Uterus (tissue), 3 donors: ENCODE measurements at regions not wholly inside any gene's neighbourhood (a gene's known extent, or its start where the extent isn't known, plus 50 kb on each side); places are given as distances from the start of the nearest gene placed in this dataset.

Experiments used
- DNase-seq, 2 donors: peaks; one replicate each; pipeline ENCODE4 v3.0.0-alpha.2; 2019 to 2020
- H3K27ac ChIP-seq, 2 donors: fragments of 200-600 bp; sonication (generic); 1 replicate in 1 of 2; 2 replicates in 1 of 2; pipeline ENCODE4 v1.5.1; 2016 to 2018
- H3K27me3 ChIP-seq, 2 donors: fragments of 200-600 bp; sonication (generic); one replicate each; pipeline ENCODE4 v1.5.1; 2018 to 2019; ENCODE audit warnings: control low read depth in 1 of 2
- H3K36me3 ChIP-seq, 2 donors: fragments of 200-600 bp; sonication (generic); one replicate each; pipeline ENCODE4 v1.5.1; 2019; ENCODE audit warnings: control low read depth in 1 of 2
- H3K4me1 ChIP-seq, 2 donors: fragments of 200-600 bp; sonication (generic); one replicate each; pipeline ENCODE4 v1.5.1; 2018 to 2019; ENCODE audit warnings: control low read depth in 1 of 2
- H3K4me3 ChIP-seq, 2 donors: fragments of 200-600 bp; sonication (generic); 1 replicate in 1 of 2; 2 replicates in 1 of 2; pipeline ENCODE4 v1.5.1; 2018 to 2019; ENCODE audit warnings: mild to moderate bottlenecking in 1 of 2
- H3K9me3 ChIP-seq, 2 donors: fragments of 200-600 bp; sonication (generic); one replicate each; pipeline ENCODE4 v1.5.1; 2019; ENCODE audit warnings: control low read depth in 1 of 2
- POLR2A ChIP-seq, 2 donors: fragments of 450-650 bp; IDR thresholded peaks; one replicate each; pipeline ENCODE4 v1.6.1; 2016; ENCODE audit warnings: antibody characterized with exemption in 2 of 2, mild to moderate bottlenecking in 1 of 2, moderate library complexity in 1 of 2
- intact Hi-C: fragments of 100-400 bp; cut with DNase I; formaldehyde crosslinking; loops from one replicate; pipeline ENCODE4 v1.15.1; 2023; ENCODE audit warnings: low total_unique reads
- TF ChIP-seq, protein P1 (sequence below), 4 experiments: fragments of 200-600 bp in 2 of 4; fragments of 450-650 bp in 2 of 4; sonication (generic) in 2 of 4; IDR thresholded peaks; one replicate each; pipeline ENCODE4 v1.5.1; 2016 to 2019; ENCODE audit warnings: antibody characterized with exemption in 4 of 4, mild to moderate bottlenecking in 2 of 4, moderate library complexity in 1 of 4
- donor health status: DM: yes; HTN: yes; CAD: no.

GRCh38 chr18:46336278-46337111, 232.3 kb downstream of the HAUS1 start:
- no peak overlapping the region for H3K4me3 ChIP-seq
- DNase-seq, result no peak
- TF ChIP-seq, protein P1, sequence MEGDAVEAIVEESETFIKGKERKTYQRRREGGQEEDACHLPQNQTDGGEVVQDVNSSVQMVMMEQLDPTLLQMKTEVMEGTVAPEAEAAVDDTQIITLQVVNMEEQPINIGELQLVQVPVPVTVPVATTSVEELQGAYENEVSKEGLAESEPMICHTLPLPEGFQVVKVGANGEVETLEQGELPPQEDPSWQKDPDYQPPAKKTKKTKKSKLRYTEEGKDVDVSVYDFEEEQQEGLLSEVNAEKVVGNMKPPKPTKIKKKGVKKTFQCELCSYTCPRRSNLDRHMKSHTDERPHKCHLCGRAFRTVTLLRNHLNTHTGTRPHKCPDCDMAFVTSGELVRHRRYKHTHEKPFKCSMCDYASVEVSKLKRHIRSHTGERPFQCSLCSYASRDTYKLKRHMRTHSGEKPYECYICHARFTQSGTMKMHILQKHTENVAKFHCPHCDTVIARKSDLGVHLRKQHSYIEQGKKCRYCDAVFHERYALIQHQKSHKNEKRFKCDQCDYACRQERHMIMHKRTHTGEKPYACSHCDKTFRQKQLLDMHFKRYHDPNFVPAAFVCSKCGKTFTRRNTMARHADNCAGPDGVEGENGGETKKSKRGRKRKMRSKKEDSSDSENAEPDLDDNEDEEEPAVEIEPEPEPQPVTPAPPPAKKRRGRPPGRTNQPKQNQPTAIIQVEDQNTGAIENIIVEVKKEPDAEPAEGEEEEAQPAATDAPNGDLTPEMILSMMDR (IDR thresholded peaks at IDR 0.05), result no peak
- TF ChIP-seq POLR2A (IDR thresholded peaks at IDR 0.05), result no peak
- H3K27me3 ChIP-seq, result no peaks in the 10 kb centered on the region
- no peaks in the 10 kb centered on the region for H3K9me3 ChIP-seq
- H3K36me3 ChIP-seq, result no peaks in the 10 kb centered on the region
- peaks cover 0 to 12% of the 10 kb centered on the region in 2 donors for H3K4me1 ChIP-seq
- intact Hi-C loops, result no loop called here
- H3K27ac ChIP-seq, result no peak overlapping the region

- H3K36me3 ChIP-seq, result no peaks in the 10 kb centered on the region
- intact Hi-C loops, result no loop called here
- DNase-seq, result no peak
- TF ChIP-seq POLR2A (IDR thresholded peaks at IDR 0.05), result no peak
- TF ChIP-seq, protein P1 (IDR thresholded peaks at IDR 0.05), result no peak
- H3K4me1 ChIP-seq, result peaks cover 0 to 12% of the 10 kb centered on the region in 2 donors
- no peaks in the 10 kb centered on the region for H3K9me3 ChIP-seq
- H3K4me3 ChIP-seq, result no peak overlapping the region
- H3K27ac ChIP-seq, result no peak overlapping the region
- no peaks in the 10 kb centered on the region for H3K27me3 ChIP-seq
These were observed 233.1 kb downstream of the HAUS1 start for GRCh38 chr18:46337271-46337670.

- intact Hi-C loops, result no loop called here
- Histone ChIP-seq H3K9me3 (no peaks in the 10 kb centered on the region), H3K36me3 (no peaks in the 10 kb centered on the region), H3K27me3 (no peaks in the 10 kb centered on the region), H3K4me3 (no peak overlapping the region), H3K4me1 (peaks cover 0 to 12% of the 10 kb centered on the region in 2 donors), H3K27ac (no peak overlapping the region)
- TF ChIP-seq POLR2A (IDR thresholded peaks at IDR 0.05), result no peak
- TF ChIP-seq, protein P1 (IDR thresholded peaks at IDR 0.05), result no peak
- no peak for DNase-seq
These were observed 234.0 kb downstream of the HAUS1 start for GRCh38 chr18:46338205-46338604.

DNA sequence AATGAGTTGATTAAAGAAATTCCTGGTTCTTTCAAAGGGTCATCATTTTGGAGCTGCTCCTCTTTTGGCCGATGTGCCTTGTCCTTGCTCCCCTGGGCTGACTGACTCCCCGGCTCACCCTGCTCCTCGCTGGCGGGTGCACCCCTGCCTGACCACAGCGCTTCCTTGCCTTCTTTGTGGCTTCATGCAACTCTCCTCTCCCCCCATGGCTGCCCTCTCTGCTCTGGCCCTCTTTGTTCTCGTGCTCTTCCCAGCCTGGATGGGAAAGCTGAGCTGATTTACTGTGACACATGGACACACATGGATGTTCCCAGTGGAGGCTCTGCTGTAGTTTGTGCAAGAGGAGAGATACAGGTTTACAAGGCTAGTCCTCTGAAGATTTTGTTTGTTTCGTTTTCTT, 234.6 kb downstream of the HAUS1 start:
- no peak overlapping the region for H3K27ac ChIP-seq

DNA sequence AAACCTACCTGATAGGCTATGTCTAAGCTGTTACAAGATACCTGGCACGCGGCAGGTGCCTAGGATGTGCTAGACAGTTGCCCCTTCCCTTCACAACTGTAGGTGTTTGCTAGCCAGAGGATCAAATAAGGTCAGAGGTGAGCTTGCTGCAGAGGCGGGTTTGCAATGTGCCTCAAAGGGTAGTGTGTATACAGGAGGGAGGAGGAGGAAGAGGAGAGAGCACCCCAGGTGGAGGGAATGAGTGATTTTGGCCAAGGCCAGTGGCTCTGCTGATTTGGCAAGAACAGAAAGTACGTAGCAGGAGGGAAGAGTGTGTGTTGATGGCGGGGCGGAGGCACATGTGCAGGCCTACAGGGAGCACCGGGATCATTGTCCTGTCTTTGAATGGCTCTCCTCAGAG, 236.5 kb downstream of the HAUS1 start:
- no peak overlapping the region for H3K4me3 ChIP-seq
- no peak for DNase-seq
- no peaks in the 10 kb centered on the region for H3K4me1 ChIP-seq
- no peaks in the 10 kb centered on the region for H3K27me3 ChIP-seq
- intact Hi-C loops, result no loop called here
- no peak overlapping the region for H3K27ac ChIP-seq
- H3K9me3 ChIP-seq, result no peaks in the 10 kb centered on the region
- H3K36me3 ChIP-seq, result no peaks in the 10 kb centered on the region
- TF ChIP-seq, protein P1 (IDR thresholded peaks at IDR 0.05), result no peak

More for the DNA sequence above, 234.6 kb downstream of the HAUS1 start:
- TF ChIP-seq, protein P1 (IDR thresholded peaks at IDR 0.05), result no peak
- TF ChIP-seq POLR2A (IDR thresholded peaks at IDR 0.05), result no peak
- Histone ChIP-seq H3K4me3 (no peak overlapping the region), H3K4me1 (peaks cover 0 to 7% of the 10 kb centered on the region in 2 donors), H3K9me3 (no peaks in the 10 kb centered on the region), H3K27me3 (no peaks in the 10 kb centered on the region), H3K36me3 (no peaks in the 10 kb centered on the region)
- intact Hi-C loops, result no loop called here
- no peak for DNase-seq
